ENCODE measurements at regions not wholly inside any gene's neighbourhood (a gene's known extent, or its start where the extent isn't known, plus 50 kb on each side); places are given as distances from the start of the nearest gene placed in this dataset.
A peak's percentile ranks its signal among the peaks of the same experiment; 100 is the strongest.
"Not testable (repeated sequence)": the region's sequence is repeated elsewhere in the genome, so short reads cannot be mapped to it uniquely, and the experiment has no call there.

DNA sequence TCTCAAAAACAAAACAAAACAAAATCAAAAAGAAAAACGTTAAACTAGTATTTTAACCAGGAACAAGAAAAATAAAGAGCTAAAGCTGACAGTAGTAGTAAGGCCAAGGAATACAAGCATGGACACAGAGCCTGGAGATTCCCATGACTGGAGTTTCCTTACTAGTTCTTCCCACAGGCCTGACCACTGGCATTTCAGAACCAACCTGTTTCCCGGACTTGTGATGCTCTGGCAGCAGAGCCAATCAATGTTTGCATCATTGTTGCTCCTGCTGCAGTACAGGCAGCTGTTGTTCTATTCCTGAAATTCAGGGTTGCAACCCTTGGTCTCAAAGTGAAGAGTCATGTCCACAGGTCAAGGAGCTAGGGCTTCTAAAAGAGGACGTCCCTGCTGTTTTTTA, 111.3 kb upstream of the WARS2 start:
- no peak overlapping the region for H3K4me3 ChIP-seq (replicated peaks; ENCODE audit: low read depth, low read length)
- no peak for DNase-seq (ENCODE audit: low read depth)
- TF ChIP-seq, protein P1, sequence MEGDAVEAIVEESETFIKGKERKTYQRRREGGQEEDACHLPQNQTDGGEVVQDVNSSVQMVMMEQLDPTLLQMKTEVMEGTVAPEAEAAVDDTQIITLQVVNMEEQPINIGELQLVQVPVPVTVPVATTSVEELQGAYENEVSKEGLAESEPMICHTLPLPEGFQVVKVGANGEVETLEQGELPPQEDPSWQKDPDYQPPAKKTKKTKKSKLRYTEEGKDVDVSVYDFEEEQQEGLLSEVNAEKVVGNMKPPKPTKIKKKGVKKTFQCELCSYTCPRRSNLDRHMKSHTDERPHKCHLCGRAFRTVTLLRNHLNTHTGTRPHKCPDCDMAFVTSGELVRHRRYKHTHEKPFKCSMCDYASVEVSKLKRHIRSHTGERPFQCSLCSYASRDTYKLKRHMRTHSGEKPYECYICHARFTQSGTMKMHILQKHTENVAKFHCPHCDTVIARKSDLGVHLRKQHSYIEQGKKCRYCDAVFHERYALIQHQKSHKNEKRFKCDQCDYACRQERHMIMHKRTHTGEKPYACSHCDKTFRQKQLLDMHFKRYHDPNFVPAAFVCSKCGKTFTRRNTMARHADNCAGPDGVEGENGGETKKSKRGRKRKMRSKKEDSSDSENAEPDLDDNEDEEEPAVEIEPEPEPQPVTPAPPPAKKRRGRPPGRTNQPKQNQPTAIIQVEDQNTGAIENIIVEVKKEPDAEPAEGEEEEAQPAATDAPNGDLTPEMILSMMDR (IDR thresholded peaks at IDR 0.05; ENCODE audit: low read length, missing control alignments): no peak

DNA sequence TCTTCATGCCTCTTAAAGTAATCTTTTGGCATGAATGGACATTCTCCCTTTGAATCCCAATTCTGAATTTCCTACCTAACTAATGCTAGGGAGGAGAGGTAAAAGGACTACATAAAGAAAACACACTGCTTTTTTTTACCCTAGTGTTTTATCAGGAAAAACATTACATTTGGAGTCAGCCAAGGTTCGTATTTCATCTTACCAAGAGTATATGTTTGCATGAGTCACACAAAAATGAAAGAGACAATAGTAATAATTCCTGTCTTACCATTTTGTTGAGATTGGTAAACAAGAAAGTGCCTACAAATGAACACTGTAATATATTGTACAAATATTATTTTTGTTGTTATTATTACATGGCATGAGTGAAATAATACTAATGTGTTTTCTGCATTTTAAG, 112.9 kb upstream of the WARS2 start:
- DNase-seq (ENCODE audit: low read depth): peak; percentile 26
- H3K4me3 ChIP-seq (replicated peaks; ENCODE audit: low read depth, low read length): no peak overlapping the region
- TF ChIP-seq, protein P1 (IDR thresholded peaks at IDR 0.05; ENCODE audit: low read length, missing control alignments): no peak

DNA sequence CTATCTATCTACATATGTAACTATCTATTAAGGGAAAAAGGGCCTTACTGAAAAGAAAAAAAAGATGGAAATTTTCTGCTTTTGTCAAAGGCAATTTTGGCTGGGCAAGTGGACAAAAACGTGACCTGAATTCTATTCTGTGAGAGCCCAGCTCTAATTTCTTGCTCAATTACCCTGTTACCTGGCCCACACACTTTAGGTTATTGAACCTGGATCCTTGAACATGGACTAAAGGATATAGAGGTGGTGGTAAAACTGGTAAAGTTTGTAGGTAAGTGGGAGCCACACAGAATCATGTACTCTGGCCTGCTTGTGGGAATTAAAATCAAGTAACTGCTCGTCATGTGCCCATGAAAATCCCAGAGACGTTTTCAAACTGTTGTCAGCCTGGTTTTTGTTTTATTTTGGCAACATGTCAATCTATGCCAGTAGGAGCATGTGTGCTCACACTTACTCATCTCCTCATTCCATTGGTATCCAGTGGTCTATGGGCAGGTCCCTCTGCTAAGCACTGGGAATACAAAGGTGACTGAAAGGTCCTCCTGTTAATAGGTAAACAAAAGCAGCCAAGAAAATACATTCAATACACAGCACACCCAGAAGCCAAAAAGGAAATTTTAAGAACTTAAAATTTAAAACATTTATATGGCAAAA, 113.7 kb upstream of the WARS2 start:
- DNase-seq (ENCODE audit: low read depth): no peak
- H3K4me3 ChIP-seq (replicated peaks; ENCODE audit: low read depth, low read length): no peak overlapping the region
- TF ChIP-seq, protein P1 (IDR thresholded peaks at IDR 0.05; ENCODE audit: low read length, missing control alignments): no peak

DNA sequence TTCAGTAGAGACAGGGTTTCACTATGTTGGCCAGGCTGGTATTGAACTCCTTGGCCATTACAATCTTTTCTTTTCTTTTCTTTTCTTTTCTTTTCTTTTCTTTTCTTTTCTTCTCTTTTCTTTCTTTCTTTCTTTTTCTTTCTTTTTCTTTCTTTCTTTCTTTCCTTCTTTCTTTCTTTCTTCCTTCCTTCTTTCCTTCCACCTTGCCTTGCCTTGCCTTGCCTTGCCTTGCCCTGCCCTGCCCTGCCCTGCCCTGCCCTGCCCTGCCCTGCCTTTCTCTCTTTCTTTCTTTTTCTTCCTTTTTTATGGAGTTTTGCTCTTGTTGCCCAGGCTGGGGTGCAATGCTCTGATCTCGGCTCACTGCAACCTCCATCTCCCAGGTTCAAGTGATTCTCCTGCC, 112.5 kb upstream of the HAO2 start:
- DNase-seq (ENCODE audit: low read depth); H3K4me3 ChIP-seq (replicated peaks; ENCODE audit: low read depth, low read length): not testable (repeated sequence)

DNA sequence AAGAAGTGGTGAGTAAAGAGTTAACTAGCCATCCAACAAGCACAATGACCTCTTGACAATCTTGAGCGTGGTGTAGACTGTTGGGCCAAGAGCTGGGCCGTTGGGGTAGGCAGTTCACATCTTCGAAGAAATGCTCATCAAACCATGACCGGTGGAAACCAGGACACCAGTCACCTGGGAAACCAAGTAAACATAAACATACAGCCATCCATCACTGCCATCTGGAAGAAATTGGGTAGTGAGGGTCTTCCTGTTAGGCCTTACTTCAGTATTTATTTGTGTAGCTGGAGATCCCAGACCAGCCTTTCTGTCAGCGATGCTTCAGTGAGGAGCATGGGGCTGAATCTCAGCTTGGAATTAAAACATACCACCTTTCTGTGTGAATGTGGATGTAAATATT, 108.1 kb upstream of the HAO2 start:
- DNase-seq (ENCODE audit: low read depth): no peak
- TF ChIP-seq, protein P1 (IDR thresholded peaks at IDR 0.05; ENCODE audit: low read length, missing control alignments): no peak
- no peak overlapping the region for H3K4me3 ChIP-seq (replicated peaks; ENCODE audit: low read depth, low read length)

DNA sequence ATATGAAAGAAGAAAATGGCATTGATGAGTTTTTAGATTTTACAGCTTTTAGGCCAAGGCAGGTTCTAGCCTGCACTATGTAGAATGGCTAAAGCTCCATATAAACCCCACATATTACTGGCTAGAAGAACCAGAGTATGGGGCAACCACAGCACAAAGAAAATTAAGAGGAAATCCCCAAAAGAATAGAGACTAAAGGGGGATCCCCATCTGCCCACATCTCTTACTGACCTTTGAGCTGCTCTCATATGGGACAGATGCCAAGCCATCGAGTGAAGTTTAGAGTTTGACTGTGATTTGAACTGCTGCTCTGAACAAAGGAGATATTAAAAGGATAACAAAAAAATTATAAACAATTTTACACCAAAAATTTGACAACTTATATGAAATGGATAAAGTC, 102.2 kb upstream of the HAO2 start:
- no peak for DNase-seq (ENCODE audit: low read depth)
- TF ChIP-seq, protein P1 (IDR thresholded peaks at IDR 0.05; ENCODE audit: low read length, missing control alignments): no peak
- H3K4me3 ChIP-seq (replicated peaks; ENCODE audit: low read depth, low read length): no peak overlapping the region

DNA sequence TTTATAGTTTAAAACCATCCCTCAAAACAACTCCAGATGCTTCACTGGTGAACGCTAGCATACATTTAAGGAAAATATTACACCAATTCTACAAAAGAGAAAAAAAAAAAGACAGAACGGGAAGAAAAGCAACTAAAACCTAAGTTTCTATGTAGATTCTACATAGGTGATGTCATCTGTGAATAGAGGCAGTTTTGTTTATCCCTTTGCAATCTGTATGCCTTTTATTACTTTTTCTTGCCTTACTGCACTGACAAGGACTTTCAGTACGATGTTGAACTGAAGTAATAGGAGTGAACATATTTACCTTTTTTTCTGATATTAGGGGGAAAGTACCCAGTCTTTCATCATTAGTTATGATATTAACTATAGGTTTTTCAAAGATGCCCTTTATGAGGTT, 101.7 kb upstream of the HAO2 start:
- DNase-seq (ENCODE audit: low read depth): no peak
- H3K4me3 ChIP-seq (replicated peaks; ENCODE audit: low read depth, low read length): no peak overlapping the region
- TF ChIP-seq, protein P1 (IDR thresholded peaks at IDR 0.05; ENCODE audit: low read length, missing control alignments): no peak

DNA sequence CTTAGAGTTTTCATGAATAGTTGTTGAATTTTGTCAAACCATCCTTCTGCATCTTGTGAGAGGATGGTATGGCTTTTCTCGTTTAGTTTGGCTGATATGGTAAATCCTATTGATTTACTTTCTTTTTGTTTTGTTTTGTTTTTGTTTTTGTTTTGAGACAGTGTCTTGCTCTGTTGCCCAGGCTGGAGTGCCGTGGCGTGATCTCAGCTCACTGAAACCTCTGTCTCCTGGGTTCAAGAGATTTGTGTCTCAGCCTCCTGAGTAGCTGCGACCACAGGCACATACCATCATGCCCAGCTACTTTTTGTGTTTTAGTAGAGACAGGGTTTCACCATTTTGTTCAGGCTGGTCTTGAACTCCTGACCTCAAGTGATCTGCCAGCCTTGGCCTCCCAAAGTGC, 101.3 kb upstream of the HAO2 start:
- not testable (repeated sequence) for DNase-seq (ENCODE audit: low read depth); H3K4me3 ChIP-seq (replicated peaks; ENCODE audit: low read depth, low read length)

All from fibroblast of pulmonary artery (primary cell).